HCT116 (cell line): ENCODE measurements at regions not wholly inside any gene's neighbourhood (a gene's known extent, or its start where the extent isn't known, plus 50 kb on each side); places are given as distances from the start of the nearest gene placed in this dataset.

Source experiments
- ATAC-seq: fragments of 200-7000 bp; cut with Tn5 transposase; 2 replicates; pipeline ENCODE4 v1.9.1; 2020; ENCODE audit warnings: mild to moderate bottlenecking, moderate library complexity
- BruUV-seq: library from RNA; stranded (reverse); fragments of 400-500 nt; replicated peaks from 2 replicates; lab custom pipeline; 2021; lab: Mats Ljungman, UMichigan
- CTCF ChIA-PET: fragments of 300-600 bp; sonication (Branson Sonifier 250); formaldehyde crosslinking; loops from one replicate; lab custom pipeline; 2021; ENCODE audit warnings: antibody characterized with exemption; lab: Charles Lee
- POLR2A ChIA-PET: fragments of 300-600, 350-600 bp; sonication (Branson Sonifier 250); formaldehyde crosslinking; loops from one replicate; lab custom pipeline; 2021; ENCODE audit warnings: antibody characterized with exemption; lab: Charles Lee
- RAD21 ChIA-PET, 2 experiments: fragments of 300-600 bp; sonication (Branson Sonifier 250); formaldehyde crosslinking; loops; one replicate each; lab custom pipeline; 2023; ENCODE audit warnings: low total read pairs in 2 of 2; ENCODE audit not compliant: uncharacterized antibody in 2 of 2, unreplicated experiment in 2 of 2, low non-redundant PET in 1 of 2; lab: Charles Lee
- DNase-seq: peaks from one replicate; pipeline ENCODE4 v3.0.0-alpha.2; 2010; ENCODE audit warnings: low read depth, low spot score
- H2AFZ ChIP-seq: fragments of 200-600 bp; shearing (Covaris generic), sonication (generic); 2 replicates; pipeline ENCODE4 v1.6.1; 2017; ENCODE audit warnings: low read depth, mixed run types, mixed read lengths, antibody characterized with exemption, low read length; ENCODE audit not compliant: poor library complexity, severe bottlenecking
- H3K27ac ChIP-seq: 2 replicates; pipeline ENCODE4 v1.5.1; 2012; ENCODE audit warnings: low read depth, low read length
- H3K27me3 ChIP-seq: fragments of 200-600 bp; sonication (generic); 2 replicates; pipeline ENCODE4 v1.6.1; 2016; ENCODE audit warnings: mixed run types, low read length, mixed read lengths; ENCODE audit not compliant: insufficient read depth
- H3K36me3 ChIP-seq, 2 experiments: fragments of 200-500 bp in 1 of 2; fragments of 200-600 bp in 1 of 2; sonication (Bioruptor generic) in 1 of 2; sonication (generic) in 1 of 2; 2 replicates each; pipeline versions ENCODE4 v1.5.1 to v1.6.1; 2014 to 2016; ENCODE audit warnings: low read length in 2 of 2, inconsistent platforms in 1 of 2, mixed read lengths in 1 of 2, mixed run types in 1 of 2; ENCODE audit not compliant: insufficient read depth in 2 of 2, control insufficient read depth in 1 of 2
- H3K4me1 ChIP-seq, 2 experiments: fragments of 200-600 bp in 1 of 2; sonication (generic) in 1 of 2; 2 replicates each; pipeline versions ENCODE4 v1.5.1 to v1.6.1; 2012 to 2017; ENCODE audit warnings: low read length in 2 of 2, inconsistent platforms in 1 of 2, mild to moderate bottlenecking in 1 of 2, mixed read lengths in 1 of 2, mixed run types in 1 of 2, moderate library complexity in 1 of 2; ENCODE audit not compliant: insufficient read depth in 2 of 2, control insufficient read depth in 1 of 2
- H3K4me2 ChIP-seq: fragments of 200-600 bp; sonication (generic); 2 replicates; pipeline ENCODE4 v1.6.1; 2017; ENCODE audit warnings: mixed run types, low read length, mixed read lengths
- H3K4me3 ChIP-seq, 2 experiments: fragments of 200-600 bp in 1 of 2; sonication (generic) in 1 of 2; replicated peaks in 1 of 2; 2 replicates each; pipeline ENCODE4 v1.5.1; 2011 to 2016; ENCODE audit warnings: low read length in 2 of 2, control low read depth in 1 of 2, low read depth in 1 of 2, mild to moderate bottlenecking in 1 of 2, mixed read lengths in 1 of 2, mixed run types in 1 of 2
- H3K79me2 ChIP-seq: fragments of 200-600 bp; sonication (generic); 2 replicates; pipeline ENCODE4 v1.6.1; 2017; ENCODE audit warnings: mild to moderate bottlenecking, mixed run types, low read length, moderate library complexity, mixed read lengths; ENCODE audit not compliant: insufficient read depth
- H3K9ac ChIP-seq: fragments of 200-600 bp; sonication (generic); 2 replicates; pipeline ENCODE4 v1.6.1; 2016; ENCODE audit warnings: low read length, mixed read lengths
- H3K9me2 ChIP-seq: fragments of 200-600 bp; sonication (generic), shearing (Covaris generic); 2 replicates; pipeline ENCODE4 v1.6.1; 2017; ENCODE audit warnings: mixed run types, mild to moderate bottlenecking, moderate library complexity; ENCODE audit not compliant: insufficient read depth
- H3K9me3 ChIP-seq, 2 experiments: fragments of 200-500 bp in 1 of 2; fragments of 200-600 bp in 1 of 2; sonication (Bioruptor generic) in 1 of 2; sonication (generic) in 1 of 2; 2 replicates each; pipeline ENCODE4 v1.6.1; 2014 to 2017; ENCODE audit warnings: low read length in 2 of 2, mixed read lengths in 2 of 2, inconsistent platforms in 1 of 2, low read depth in 1 of 2, mild to moderate bottlenecking in 1 of 2, mixed run types in 1 of 2, moderate library complexity in 1 of 2; ENCODE audit not compliant: control insufficient read depth in 1 of 2, insufficient read depth in 1 of 2
- H4K20me1 ChIP-seq: fragments of 200-600 bp; sonication (generic), shearing (Covaris generic); 2 replicates; pipeline ENCODE4 v1.6.1; 2017; ENCODE audit warnings: mixed run types, mild to moderate bottlenecking, moderate library complexity; ENCODE audit not compliant: insufficient read depth
- ELF1 ChIP-seq: IDR thresholded peaks from 2 replicates; pipeline ENCODE4 v1.6.1; 2012; ENCODE audit warnings: low read depth, borderline replicate concordance
- EZH2phosphoT487 ChIP-seq: fragments of 200-600 bp; IDR thresholded peaks from 2 replicates; pipeline ENCODE4 v1.6.1; 2018; ENCODE audit warnings: antibody characterized with exemption, borderline replicate concordance
- FOSL1 ChIP-seq: IDR thresholded peaks from 2 replicates; pipeline ENCODE4 v1.6.1; 2012; ENCODE audit warnings: low read depth
- RAD21 ChIP-seq: IDR thresholded peaks from 2 replicates; pipeline ENCODE4 v1.6.1; 2012; ENCODE audit warnings: low read depth, mild to moderate bottlenecking
- SIN3A ChIP-seq: IDR thresholded peaks from 2 replicates; pipeline ENCODE4 v1.6.1; 2012; ENCODE audit warnings: low read depth
- SRF ChIP-seq: IDR thresholded peaks from 2 replicates; pipeline ENCODE4 v1.6.1; 2012; ENCODE audit warnings: low read depth
- YY1 ChIP-seq: IDR thresholded peaks from 2 replicates; pipeline ENCODE4 v1.6.1; 2011; ENCODE audit warnings: low read length, low read depth, moderate library complexity, mild to moderate bottlenecking; ENCODE audit not compliant: insufficient replicate concordance; ENCODE audit errors: extremely low read depth
- ZNF274 ChIP-seq: fragments of 200-500 bp; sonication (Bioruptor generic); IDR thresholded peaks from 2 replicates; pipeline ENCODE4 v1.6.1; 2014; ENCODE audit warnings: mild to moderate bottlenecking, low read depth, low read length, inconsistent platforms
- intact Hi-C: fragments of 100-400 bp; cut with micrococcal nuclease; formaldehyde crosslinking; loops from 2 replicates; pipeline ENCODE4 v1.10.0; 2022
- TF ChIP-seq, protein P1 (sequence below): IDR thresholded peaks from 2 replicates; pipeline ENCODE4 v1.6.1; 2012; ENCODE audit warnings: low read depth

- Histone ChIP-seq H3K9me2 (no peaks in the 10 kb centered on the region), H3K27ac (no peak overlapping the region), H3K4me2 (no peak overlapping the region), H3K79me2 (no peaks in the 10 kb centered on the region), H4K20me1 (no peaks in the 10 kb centered on the region), H3K4me1 (no peaks in the 10 kb centered on the region), H3K36me3 (no peaks in the 10 kb centered on the region), H3K9ac (no peak overlapping the region), H3K9me3 (no peaks in the 10 kb centered on the region), H3K27me3 (no peaks in the 10 kb centered on the region), H2AFZ (no peak overlapping the region), H3K4me3 (no peak overlapping the region)
- intact Hi-C loops: no loop called here
- ChIA-PET RAD21 (no interaction called here), CTCF (interaction anchor here (0.9 to 1.2 kb wide), 2 partner anchors 9 to 10 kb away, joined by 3 read pairs; a partner anchor contains a TSS)
- DNase-seq (no peak), ATAC-seq (no peak)
- no TSS peak for BruUV-seq
- TF ChIP-seq, protein P1, sequence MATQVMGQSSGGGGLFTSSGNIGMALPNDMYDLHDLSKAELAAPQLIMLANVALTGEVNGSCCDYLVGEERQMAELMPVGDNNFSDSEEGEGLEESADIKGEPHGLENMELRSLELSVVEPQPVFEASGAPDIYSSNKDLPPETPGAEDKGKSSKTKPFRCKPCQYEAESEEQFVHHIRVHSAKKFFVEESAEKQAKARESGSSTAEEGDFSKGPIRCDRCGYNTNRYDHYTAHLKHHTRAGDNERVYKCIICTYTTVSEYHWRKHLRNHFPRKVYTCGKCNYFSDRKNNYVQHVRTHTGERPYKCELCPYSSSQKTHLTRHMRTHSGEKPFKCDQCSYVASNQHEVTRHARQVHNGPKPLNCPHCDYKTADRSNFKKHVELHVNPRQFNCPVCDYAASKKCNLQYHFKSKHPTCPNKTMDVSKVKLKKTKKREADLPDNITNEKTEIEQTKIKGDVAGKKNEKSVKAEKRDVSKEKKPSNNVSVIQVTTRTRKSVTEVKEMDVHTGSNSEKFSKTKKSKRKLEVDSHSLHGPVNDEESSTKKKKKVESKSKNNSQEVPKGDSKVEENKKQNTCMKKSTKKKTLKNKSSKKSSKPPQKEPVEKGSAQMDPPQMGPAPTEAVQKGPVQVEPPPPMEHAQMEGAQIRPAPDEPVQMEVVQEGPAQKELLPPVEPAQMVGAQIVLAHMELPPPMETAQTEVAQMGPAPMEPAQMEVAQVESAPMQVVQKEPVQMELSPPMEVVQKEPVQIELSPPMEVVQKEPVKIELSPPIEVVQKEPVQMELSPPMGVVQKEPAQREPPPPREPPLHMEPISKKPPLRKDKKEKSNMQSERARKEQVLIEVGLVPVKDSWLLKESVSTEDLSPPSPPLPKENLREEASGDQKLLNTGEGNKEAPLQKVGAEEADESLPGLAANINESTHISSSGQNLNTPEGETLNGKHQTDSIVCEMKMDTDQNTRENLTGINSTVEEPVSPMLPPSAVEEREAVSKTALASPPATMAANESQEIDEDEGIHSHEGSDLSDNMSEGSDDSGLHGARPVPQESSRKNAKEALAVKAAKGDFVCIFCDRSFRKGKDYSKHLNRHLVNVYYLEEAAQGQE: no peak
- no peak for TF ChIP-seq EZH2phosphoT487
- TF ChIP-seq RAD21: no peak
- TF ChIP-seq YY1: no peak
- TF ChIP-seq SRF: no peak
- no peak for TF ChIP-seq SIN3A
- no peak for TF ChIP-seq ZNF274
- no peak for TF ChIP-seq FOSL1
- no peak for TF ChIP-seq ELF1
- TF ChIP-seq, all 23 proteins: peak for 0
- POLR2A ChIA-PET: no interaction called here
Measured at GRCh38 chr6:26260110-26260637, 104.8 kb upstream of the BTN3A2 start.
